ENCODE measurements at regions not wholly inside any gene's neighbourhood (a gene's known extent, or its start where the extent isn't known, plus 50 kb on each side); places are given as distances from the start of the nearest gene placed in this dataset.

DNA sequence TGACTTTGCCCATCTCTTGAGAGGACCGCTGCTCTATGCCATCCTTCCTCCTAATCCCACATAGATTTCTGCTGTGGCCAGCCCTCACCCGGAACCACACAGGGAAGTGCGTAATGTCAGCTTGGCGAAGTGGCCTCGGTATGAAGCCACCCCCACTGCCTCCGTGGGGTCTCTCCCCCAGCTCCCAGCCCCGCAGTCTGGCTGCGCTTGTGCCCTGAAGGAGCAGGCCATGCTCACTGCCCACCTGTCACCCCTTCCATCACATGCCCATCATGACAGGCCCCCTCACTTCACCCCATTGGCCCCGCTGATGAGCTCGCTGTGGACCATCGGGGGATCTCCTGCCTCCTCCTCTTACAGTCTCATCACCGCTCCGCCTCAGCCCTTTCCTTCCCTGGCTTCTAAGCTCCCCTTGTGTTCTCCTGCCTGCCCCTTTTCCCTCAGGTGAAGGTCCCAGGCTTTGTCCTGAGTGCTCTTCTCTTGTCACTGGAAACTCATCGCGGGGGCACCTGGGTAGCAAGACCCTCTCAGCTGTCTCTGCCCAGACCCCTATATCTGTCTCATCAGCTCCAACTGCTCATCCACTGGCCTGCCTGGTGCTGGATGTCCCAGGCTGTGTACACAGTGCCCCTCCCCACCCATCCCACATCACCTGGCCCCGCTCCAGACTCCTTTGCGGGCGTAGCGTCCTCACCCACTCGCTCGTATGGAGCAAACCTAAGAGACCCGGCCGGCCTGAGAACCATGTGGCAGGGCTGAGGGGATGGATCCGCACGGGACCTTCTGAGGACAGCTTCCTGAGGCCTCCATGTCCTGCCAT lies 81.7 kb downstream of the GLI2 start:
- TF ChIP-seq CTCF (IDR thresholded peaks at IDR 0.05; ENCODE audit: unreplicated experiment), result no peak
- Mint-ChIP-seq H3K4me1 (ENCODE audit: low read depth) (peaks cover 11% of the 10 kb centered on the region), H3K27ac (no peak overlapping the region), H3K36me3 (ENCODE audit: insufficient read depth) (no peaks in the 10 kb centered on the region), H3K9me3 (ENCODE audit: low read depth) (no peaks in the 10 kb centered on the region), H3K27me3 (peaks cover 57% of the 10 kb centered on the region), H3K4me3 (ENCODE audit: low read depth) (no peak overlapping the region)
- no peak for DNase-seq (ENCODE audit: low spot score, unreplicated experiment)

- no peaks in the 10 kb centered on the region for H3K9me3 Mint-ChIP-seq (ENCODE audit: low read depth)
- no peak overlapping the region for H3K27ac Mint-ChIP-seq
- H3K4me1 Mint-ChIP-seq (ENCODE audit: low read depth), result peaks cover 11% of the 10 kb centered on the region
- TF ChIP-seq CTCF (IDR thresholded peaks at IDR 0.05; ENCODE audit: unreplicated experiment), result no peak
- H3K4me3 Mint-ChIP-seq (ENCODE audit: low read depth), result no peak overlapping the region
- peaks cover 58% of the 10 kb centered on the region for H3K27me3 Mint-ChIP-seq
- no peaks in the 10 kb centered on the region for H3K36me3 Mint-ChIP-seq (ENCODE audit: insufficient read depth)
- DNase-seq (ENCODE audit: low spot score, unreplicated experiment), result no peak
These were observed 82.3 kb downstream of the GLI2 start for GRCh38 chr2:120817956-120818325.

GRCh38 chr2:120818441-120818920 lies 82.8 kb downstream of the GLI2 start:
- no peak overlapping the region for H3K27ac Mint-ChIP-seq
- H3K4me1 Mint-ChIP-seq (ENCODE audit: low read depth), result peaks cover 11% of the 10 kb centered on the region
- H3K27me3 Mint-ChIP-seq, result peaks cover 58% of the 10 kb centered on the region
- H3K9me3 Mint-ChIP-seq (ENCODE audit: low read depth), result no peaks in the 10 kb centered on the region
- no peak overlapping the region for H3K4me3 Mint-ChIP-seq (ENCODE audit: low read depth)
- DNase-seq (ENCODE audit: low spot score, unreplicated experiment), result no peak
- no peaks in the 10 kb centered on the region for H3K36me3 Mint-ChIP-seq (ENCODE audit: insufficient read depth)
- TF ChIP-seq CTCF (IDR thresholded peaks at IDR 0.05; ENCODE audit: unreplicated experiment), result no peak

- no peak overlapping the region for H3K27ac Mint-ChIP-seq
- no peak overlapping the region for H3K4me3 Mint-ChIP-seq (ENCODE audit: low read depth)
- no peaks in the 10 kb centered on the region for H3K36me3 Mint-ChIP-seq (ENCODE audit: insufficient read depth)
- H3K27me3 Mint-ChIP-seq, result peaks cover 54% of the 10 kb centered on the region
- TF ChIP-seq CTCF (IDR thresholded peaks at IDR 0.05; ENCODE audit: unreplicated experiment), result no peak
- no peaks in the 10 kb centered on the region for H3K9me3 Mint-ChIP-seq (ENCODE audit: low read depth)
- DNase-seq (ENCODE audit: low spot score, unreplicated experiment), result no peak
- peaks cover 11% of the 10 kb centered on the region for H3K4me1 Mint-ChIP-seq (ENCODE audit: low read depth)
These were observed 84.1 kb downstream of the GLI2 start for GRCh38 chr2:120819720-120820210.

DNA sequence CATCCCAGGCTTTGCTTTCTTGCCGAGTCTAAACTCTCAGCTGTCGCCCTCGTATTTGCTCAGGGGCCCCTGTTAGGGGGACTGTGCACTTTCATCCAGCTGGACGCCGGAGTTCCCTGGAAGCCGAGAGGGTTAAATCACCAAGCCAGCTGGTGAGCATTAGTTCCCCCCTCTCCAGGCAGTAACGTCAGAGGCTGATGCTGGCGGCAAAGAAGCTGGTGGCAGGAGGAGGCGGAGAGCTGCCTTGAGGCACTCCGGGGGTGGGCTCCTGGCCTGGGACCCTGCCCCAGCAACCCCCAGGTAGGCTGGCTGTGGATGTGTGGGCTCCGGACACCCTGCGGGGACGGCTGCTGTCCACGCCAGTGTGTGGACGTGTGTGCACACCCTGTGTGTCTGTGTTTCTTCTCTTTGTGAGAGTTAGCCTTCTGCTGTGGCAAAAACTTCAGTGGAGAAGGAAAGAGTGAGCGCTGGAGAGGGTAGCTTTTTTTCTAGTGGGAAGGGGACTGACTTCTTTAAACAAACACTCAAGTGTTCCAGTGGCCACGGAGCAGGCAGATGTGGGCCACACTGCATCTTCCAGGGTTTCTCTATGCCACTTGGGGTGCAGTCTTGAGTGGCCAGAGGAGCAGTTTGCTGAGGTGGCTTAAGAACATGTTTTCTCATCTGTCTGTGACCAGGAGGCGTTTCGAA lies 84.7 kb downstream of the GLI2 start:
- H3K4me3 Mint-ChIP-seq (ENCODE audit: low read depth), result no peak overlapping the region
- no peak overlapping the region for H3K27ac Mint-ChIP-seq
- DNase-seq (ENCODE audit: low spot score, unreplicated experiment), result peak; percentile 24
- H3K36me3 Mint-ChIP-seq (ENCODE audit: insufficient read depth), result no peaks in the 10 kb centered on the region
- no peaks in the 10 kb centered on the region for H3K9me3 Mint-ChIP-seq (ENCODE audit: low read depth)
- peaks cover 50% of the 10 kb centered on the region for H3K27me3 Mint-ChIP-seq
- TF ChIP-seq CTCF (IDR thresholded peaks at IDR 0.05; ENCODE audit: unreplicated experiment), result no peak
- H3K4me1 Mint-ChIP-seq (ENCODE audit: low read depth), result peaks cover 12% of the 10 kb centered on the region
